ENCODE measurements at regions not wholly inside any gene's neighbourhood (a gene's known extent, or its start where the extent isn't known, plus 50 kb on each side); places are given as distances from the start of the nearest gene placed in this dataset.

DNA sequence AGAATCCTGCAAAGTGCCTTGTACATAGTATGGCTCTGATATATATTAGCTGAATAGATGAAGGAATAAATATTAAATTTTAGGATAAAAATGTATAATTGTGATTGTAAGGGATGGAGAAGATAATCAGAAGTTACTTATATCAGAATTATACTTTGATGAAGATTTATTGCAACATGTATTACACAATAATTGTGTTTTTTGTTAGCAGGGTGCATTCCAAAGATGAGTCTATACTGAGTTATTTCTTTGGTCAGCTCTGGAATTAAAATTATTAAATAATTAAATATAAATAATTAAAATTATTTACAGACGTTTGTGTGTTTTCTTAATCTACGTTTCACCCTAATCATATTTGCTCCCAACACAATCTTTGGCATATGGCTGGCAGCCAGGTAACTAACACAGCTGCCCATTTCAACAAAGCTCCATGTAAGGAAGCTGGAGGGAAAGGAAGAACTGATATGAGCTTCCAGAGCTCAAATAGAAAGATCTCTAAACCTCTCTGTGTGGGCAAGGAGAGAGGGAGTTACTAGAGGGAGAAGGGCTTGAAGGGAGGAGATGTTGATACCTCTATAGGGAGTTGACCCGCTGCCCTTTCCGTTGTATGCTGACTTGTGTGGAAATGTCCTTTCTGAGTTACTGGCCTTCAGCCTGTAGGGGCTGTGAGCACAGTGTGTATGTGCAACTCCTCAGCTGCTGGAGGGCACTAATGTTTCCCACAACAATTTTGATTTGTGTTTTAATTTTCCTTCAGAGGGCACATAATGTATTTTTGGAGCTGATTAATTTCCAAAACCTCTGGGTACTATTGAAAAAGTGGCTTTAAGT is 403.4 kb downstream of the MAN2A1 start:
- no peak overlapping the region for H4K91ac ChIP-seq (ENCODE audit: insufficient read length, low read depth, low read length)
- H4K8ac ChIP-seq (replicated peaks; ENCODE audit: insufficient read length, low read depth, low read length), result no peak overlapping the region
- no peak overlapping the region for H2BK15ac ChIP-seq (ENCODE audit: low read depth, low read length)
- H3K4ac ChIP-seq (ENCODE audit: low read depth, low read length), result no peak overlapping the region
- H3K14ac ChIP-seq (ENCODE audit: insufficient read depth, low read length), result no peak overlapping the region
- no peak overlapping the region for H3T11ph ChIP-seq (ENCODE audit: low read length)
- no peak overlapping the region for H3K9ac ChIP-seq (ENCODE audit: extremely low read depth, insufficient read length, low read length)
- TF ChIP-seq, protein P1, sequence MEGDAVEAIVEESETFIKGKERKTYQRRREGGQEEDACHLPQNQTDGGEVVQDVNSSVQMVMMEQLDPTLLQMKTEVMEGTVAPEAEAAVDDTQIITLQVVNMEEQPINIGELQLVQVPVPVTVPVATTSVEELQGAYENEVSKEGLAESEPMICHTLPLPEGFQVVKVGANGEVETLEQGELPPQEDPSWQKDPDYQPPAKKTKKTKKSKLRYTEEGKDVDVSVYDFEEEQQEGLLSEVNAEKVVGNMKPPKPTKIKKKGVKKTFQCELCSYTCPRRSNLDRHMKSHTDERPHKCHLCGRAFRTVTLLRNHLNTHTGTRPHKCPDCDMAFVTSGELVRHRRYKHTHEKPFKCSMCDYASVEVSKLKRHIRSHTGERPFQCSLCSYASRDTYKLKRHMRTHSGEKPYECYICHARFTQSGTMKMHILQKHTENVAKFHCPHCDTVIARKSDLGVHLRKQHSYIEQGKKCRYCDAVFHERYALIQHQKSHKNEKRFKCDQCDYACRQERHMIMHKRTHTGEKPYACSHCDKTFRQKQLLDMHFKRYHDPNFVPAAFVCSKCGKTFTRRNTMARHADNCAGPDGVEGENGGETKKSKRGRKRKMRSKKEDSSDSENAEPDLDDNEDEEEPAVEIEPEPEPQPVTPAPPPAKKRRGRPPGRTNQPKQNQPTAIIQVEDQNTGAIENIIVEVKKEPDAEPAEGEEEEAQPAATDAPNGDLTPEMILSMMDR (conservative IDR thresholded peaks at IDR 0.05), result no peak
- no peak overlapping the region for H3K4me2 ChIP-seq (ENCODE audit: insufficient read depth, insufficient read length, low read length)
- H3K79me1 ChIP-seq (ENCODE audit: insufficient read depth, low read depth, low read length, poor library complexity, severe bottlenecking), result no peaks in the 10 kb centered on the region
- H3K27ac Mint-ChIP-seq, result no peak overlapping the region
- no peaks in the 10 kb centered on the region for H3K23me2 ChIP-seq (ENCODE audit: insufficient read length, low read depth, low read length, poor library complexity, severe bottlenecking)
- H2BK12ac ChIP-seq (ENCODE audit: insufficient read length, low read depth, low read length), result no peak overlapping the region
- no peaks in the 10 kb centered on the region for H3K9me3 ChIP-seq (ENCODE audit: control insufficient read depth, low read depth, low read length)
- no peak overlapping the region for H2BK120ac ChIP-seq (ENCODE audit: low read depth, low read length, poor library complexity, severe bottlenecking)
- no peaks in the 10 kb centered on the region for H3K9me3 Mint-ChIP-seq
- no CpG with 5 or more reads among the region's 4 CpGs for WGBS (ENCODE audit: extremely low coverage, insufficient read length, low lambda C conversion rate)
- no peak overlapping the region for H2BK20ac ChIP-seq (ENCODE audit: low read depth, low read length, poor library complexity, severe bottlenecking)
- no peak overlapping the region for H3K4me3 Mint-ChIP-seq
- H3K36me3 Mint-ChIP-seq (ENCODE audit: insufficient read depth in 1 of 3, low read depth in 3 of 3), result no peaks in the 10 kb centered on the region
- H3K27ac ChIP-seq (ENCODE audit: insufficient read length, low read depth, low read length), result no peak overlapping the region
- no peaks in the 10 kb centered on the region for H3K79me2 ChIP-seq (ENCODE audit: insufficient read depth, low read length)
- H3K27me3 Mint-ChIP-seq (ENCODE audit: low read depth), result no peaks in the 10 kb centered on the region
- no peak overlapping the region for H3K18ac ChIP-seq (ENCODE audit: insufficient read length, low read depth, low read length)
- no peak overlapping the region for H3K23ac ChIP-seq (ENCODE audit: insufficient read length, low read depth, low read length)
- H3K4me1 ChIP-seq (ENCODE audit: insufficient read depth, low read length), result no peaks in the 10 kb centered on the region
- no peak overlapping the region for H2AK5ac ChIP-seq (ENCODE audit: insufficient read length, low read length)
- H3K4me1 Mint-ChIP-seq, result no peaks in the 10 kb centered on the region
- no peak for DNase-seq
- no peak overlapping the region for H2AFZ ChIP-seq (ENCODE audit: low read length)
- no peaks in the 10 kb centered on the region for H4K20me1 ChIP-seq (ENCODE audit: control insufficient read depth, insufficient read depth, insufficient read length)
- no peak overlapping the region for H3K56ac ChIP-seq (ENCODE audit: insufficient read length, low read depth, low read length)
- H4K5ac ChIP-seq (ENCODE audit: insufficient read length, low read depth, low read length), result no peak overlapping the region
- no peak overlapping the region for H2BK5ac ChIP-seq (ENCODE audit: insufficient read length, low read length)
- no peaks in the 10 kb centered on the region for H3K27me3 ChIP-seq (ENCODE audit: insufficient read depth, low read length)

All from H9 (cell line).